ENCODE measurements at regions not wholly inside any gene's neighbourhood (a gene's known extent, or its start where the extent isn't known, plus 50 kb on each side); places are given as distances from the start of the nearest gene placed in this dataset.

DNA sequence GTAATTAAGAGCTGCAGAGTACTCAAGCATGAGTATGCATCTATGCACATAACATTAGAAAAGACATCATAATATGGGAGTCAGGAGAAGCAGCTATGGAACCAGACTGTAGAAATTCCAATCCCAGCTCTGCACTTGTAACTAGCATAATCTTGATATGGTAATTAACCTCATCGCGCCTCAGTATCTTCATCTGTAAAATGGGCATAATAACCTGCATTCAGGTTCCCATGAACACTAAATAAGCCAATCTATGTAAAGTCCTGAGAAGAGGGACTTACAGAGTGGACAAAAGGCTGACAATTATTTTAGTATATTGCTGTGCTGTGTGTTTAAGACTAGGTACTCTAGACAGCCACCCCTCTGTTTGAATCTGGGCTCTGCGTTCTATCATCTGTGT is 318.9 kb upstream of the USP25 start:
- SMC1A ChIA-PET (ENCODE audit: uncharacterized antibody, unreplicated experiment): interaction anchor here (1.1 kb wide), 1 partner anchor 11 kb away, joined by 3 read pairs; no protein-coding TSS in a partner anchor
- no peaks in the 10 kb centered on the region for H4K20me1 ChIP-seq (ENCODE audit: control insufficient read depth, insufficient read depth)
- no peak for ATAC-seq
- DNase-seq (ENCODE audit: low read depth, low spot score): no peak
- CTCF ChIA-PET: interaction anchor here (0.7 kb wide), 1 partner anchor 534 kb away, joined by 4 read pairs; no protein-coding TSS in a partner anchor
- H3K4me3 ChIP-seq: no peak overlapping the region
- H3K9ac ChIP-seq (ENCODE audit: control insufficient read depth, insufficient read depth, low read length): no peak overlapping the region
- no peaks in the 10 kb centered on the region for H3K79me2 ChIP-seq (ENCODE audit: control insufficient read depth, insufficient read depth, low read length)
- no peak overlapping the region for H3K27ac ChIP-seq (ENCODE audit: control insufficient read depth, insufficient read depth)
- H3K36me3 ChIP-seq (ENCODE audit: control insufficient read depth in 2 of 2, insufficient read depth in 2 of 2, low read length in 1 of 2): no peaks in the 10 kb centered on the region
- BruUV-seq (replicated peaks): no TSS peak
- in situ Hi-C loops (cut with MboI): no loop called here
- no peaks in the 10 kb centered on the region for H3K27me3 ChIP-seq (replicated peaks in 1 of 2; ENCODE audit: control insufficient read depth in 2 of 2, insufficient read depth in 2 of 2, low read length in 1 of 2)
- RAD21 ChIA-PET (ENCODE audit: unreplicated experiment): no interaction called here
- TF ChIP-seq CBX3 (IDR thresholded peaks at IDR 0.05; ENCODE audit: borderline replicate concordance, low read depth) (no peak), CREM (IDR thresholded peaks at IDR 0.05; ENCODE audit: low read depth) (no peak), POLR2AphosphoS5 (IDR thresholded peaks at IDR 0.05; ENCODE audit: low read length) (no peak), ASH2L (IDR thresholded peaks at IDR 0.05; ENCODE audit: borderline replicate concordance, low read depth) (no peak), DPF2 (IDR thresholded peaks at IDR 0.05) (no peak), HDAC2 (IDR thresholded peaks at IDR 0.05) (no peak), SUPT20H (IDR thresholded peaks at IDR 0.05; ENCODE audit: borderline replicate concordance, control insufficient read depth, low read depth, low read length) (no peak), MXI1 (IDR thresholded peaks at IDR 0.05; ENCODE audit: low read depth, low read length) (no peak), SMAD5 (IDR thresholded peaks at IDR 0.05; ENCODE audit: low read depth) (no peak), ZNF24 (IDR thresholded peaks at IDR 0.05) (no peak)
- TF ChIP-seq, protein P1, sequence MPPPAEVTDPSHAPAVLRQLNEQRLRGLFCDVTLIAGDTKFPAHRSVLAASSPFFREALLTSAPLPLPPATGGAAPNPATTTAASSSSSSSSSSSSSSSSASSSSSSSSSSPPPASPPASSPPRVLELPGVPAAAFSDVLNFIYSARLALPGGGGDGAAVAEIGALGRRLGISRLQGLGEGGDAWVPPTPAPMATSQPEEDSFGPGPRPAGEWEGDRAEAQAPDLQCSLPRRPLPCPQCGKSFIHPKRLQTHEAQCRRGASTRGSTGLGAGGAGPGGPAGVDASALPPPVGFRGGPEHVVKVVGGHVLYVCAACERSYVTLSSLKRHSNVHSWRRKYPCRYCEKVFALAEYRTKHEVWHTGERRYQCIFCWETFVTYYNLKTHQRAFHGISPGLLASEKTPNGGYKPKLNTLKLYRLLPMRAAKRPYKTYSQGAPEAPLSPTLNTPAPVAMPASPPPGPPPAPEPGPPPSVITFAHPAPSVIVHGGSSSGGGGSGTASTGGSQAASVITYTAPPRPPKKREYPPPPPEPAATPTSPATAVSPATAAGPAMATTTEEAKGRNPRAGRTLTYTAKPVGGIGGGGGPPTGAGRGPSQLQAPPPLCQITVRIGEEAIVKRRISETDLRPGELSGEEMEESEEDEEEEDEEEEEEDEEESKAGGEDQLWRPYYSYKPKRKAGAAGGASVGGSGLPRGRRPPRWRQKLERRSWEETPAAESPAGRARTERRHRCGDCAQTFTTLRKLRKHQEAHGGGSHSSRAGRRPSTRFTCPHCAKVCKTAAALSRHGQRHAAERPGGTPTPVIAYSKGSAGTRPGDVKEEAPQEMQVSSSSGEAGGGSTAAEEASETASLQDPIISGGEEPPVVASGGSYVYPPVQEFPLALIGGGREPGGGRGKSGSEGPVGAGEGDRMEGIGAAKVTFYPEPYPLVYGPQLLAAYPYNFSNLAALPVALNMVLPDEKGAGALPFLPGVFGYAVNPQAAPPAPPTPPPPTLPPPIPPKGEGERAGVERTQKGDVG (CRISPR knock-in tag; IDR thresholded peaks at IDR 0.05): no peak
- no peaks in the 10 kb centered on the region; the same call in 1 of the 3 replicates for H3K9me3 ChIP-seq (replicated peaks; ENCODE audit: control insufficient read depth, insufficient read depth, low read length)
- POLR2A ChIA-PET: no interaction called here
- H2AFZ ChIP-seq (ENCODE audit: control insufficient read depth, low read depth, low read length): no peak overlapping the region
- FAIRE-seq: no peak
- H3K4me2 ChIP-seq (ENCODE audit: control insufficient read depth, insufficient read depth): no peak overlapping the region
- no peaks in the 10 kb centered on the region for H3K4me1 ChIP-seq (ENCODE audit: control insufficient read depth, insufficient read depth, low read length)
- intact Hi-C loops (cut with micrococcal nuclease; ENCODE audit: unreplicated experiment): no loop called here
- 67% methylated on average over 3 of the region's 3 CpGs for WGBS (ENCODE audit: insufficient coverage, insufficient replicate concordance, low lambda C conversion rate, missing lambda C conversion rate)
